Loucy (cell line): ENCODE measurements at regions not wholly inside any gene's neighbourhood (a gene's known extent, or its start where the extent isn't known, plus 50 kb on each side); places are given as distances from the start of the nearest gene placed in this dataset.
"Not testable (repeated sequence)": the region's sequence is repeated elsewhere in the genome, so short reads cannot be mapped to it uniquely, and the experiment has no call there.

Source experiments
- EZH2phosphoT487 ChIP-seq: fragments of 200-600 bp; IDR thresholded peaks from 2 replicates; pipeline ENCODE4 v1.6.1; 2018; ENCODE audit warnings: antibody characterized with exemption, mild to moderate bottlenecking, moderate library complexity, borderline replicate concordance
- TF ChIP-seq, protein P1 (sequence below): fragments of 200-600 bp; sonication (generic); conservative IDR thresholded peaks from 2 replicates; pipeline ENCODE4 v1.5.1; 2014; ENCODE audit warnings: mild to moderate bottlenecking, antibody characterized with exemption, low read length

DNA sequence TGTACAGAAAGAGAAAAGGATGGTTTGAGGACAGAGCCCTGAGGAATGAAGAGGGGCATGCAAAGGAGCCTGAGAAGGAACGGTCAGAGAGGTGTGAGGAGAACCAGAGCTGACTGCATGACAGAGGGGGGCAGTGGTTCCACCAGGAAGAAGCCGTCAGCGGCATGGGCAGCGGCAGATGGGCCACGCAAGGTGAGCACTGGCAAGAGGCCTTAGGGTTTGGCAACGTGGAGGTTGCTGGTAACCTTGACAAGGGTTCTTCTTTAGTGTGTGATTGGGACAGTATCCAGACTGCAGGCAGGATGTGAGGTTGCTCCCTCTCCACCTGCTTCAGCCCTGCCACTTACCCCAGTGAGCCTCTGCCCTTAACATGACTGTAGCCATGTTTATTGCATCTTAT, 275.3 kb upstream of the TEKT4 start:
- TF ChIP-seq, protein P1, sequence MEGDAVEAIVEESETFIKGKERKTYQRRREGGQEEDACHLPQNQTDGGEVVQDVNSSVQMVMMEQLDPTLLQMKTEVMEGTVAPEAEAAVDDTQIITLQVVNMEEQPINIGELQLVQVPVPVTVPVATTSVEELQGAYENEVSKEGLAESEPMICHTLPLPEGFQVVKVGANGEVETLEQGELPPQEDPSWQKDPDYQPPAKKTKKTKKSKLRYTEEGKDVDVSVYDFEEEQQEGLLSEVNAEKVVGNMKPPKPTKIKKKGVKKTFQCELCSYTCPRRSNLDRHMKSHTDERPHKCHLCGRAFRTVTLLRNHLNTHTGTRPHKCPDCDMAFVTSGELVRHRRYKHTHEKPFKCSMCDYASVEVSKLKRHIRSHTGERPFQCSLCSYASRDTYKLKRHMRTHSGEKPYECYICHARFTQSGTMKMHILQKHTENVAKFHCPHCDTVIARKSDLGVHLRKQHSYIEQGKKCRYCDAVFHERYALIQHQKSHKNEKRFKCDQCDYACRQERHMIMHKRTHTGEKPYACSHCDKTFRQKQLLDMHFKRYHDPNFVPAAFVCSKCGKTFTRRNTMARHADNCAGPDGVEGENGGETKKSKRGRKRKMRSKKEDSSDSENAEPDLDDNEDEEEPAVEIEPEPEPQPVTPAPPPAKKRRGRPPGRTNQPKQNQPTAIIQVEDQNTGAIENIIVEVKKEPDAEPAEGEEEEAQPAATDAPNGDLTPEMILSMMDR, result not testable (repeated sequence)
- not testable (repeated sequence) for TF ChIP-seq EZH2phosphoT487
